GM19240 (cell line): ENCODE measurements at regions not wholly inside any gene's neighbourhood (a gene's known extent, or its start where the extent isn't known, plus 50 kb on each side); places are given as distances from the start of the nearest gene placed in this dataset.
"Not testable (repeated sequence)": the region's sequence is repeated elsewhere in the genome, so short reads cannot be mapped to it uniquely, and the experiment has no call there.

Experiments used
- DNase-seq: peaks from one replicate; pipeline ENCODE4 v3.0.0; 2011; ENCODE audit warnings: low spot score; ENCODE audit not compliant: insufficient read length

- DNase-seq = not testable (repeated sequence)
Measured at GRCh38 chr9:30366140-30366539, 2018.3 kb upstream of the ACO1 start.

- DNase-seq = no peak
Measured at GRCh38 chr9:30382271-30382670, 2002.2 kb upstream of the ACO1 start.

DNA sequence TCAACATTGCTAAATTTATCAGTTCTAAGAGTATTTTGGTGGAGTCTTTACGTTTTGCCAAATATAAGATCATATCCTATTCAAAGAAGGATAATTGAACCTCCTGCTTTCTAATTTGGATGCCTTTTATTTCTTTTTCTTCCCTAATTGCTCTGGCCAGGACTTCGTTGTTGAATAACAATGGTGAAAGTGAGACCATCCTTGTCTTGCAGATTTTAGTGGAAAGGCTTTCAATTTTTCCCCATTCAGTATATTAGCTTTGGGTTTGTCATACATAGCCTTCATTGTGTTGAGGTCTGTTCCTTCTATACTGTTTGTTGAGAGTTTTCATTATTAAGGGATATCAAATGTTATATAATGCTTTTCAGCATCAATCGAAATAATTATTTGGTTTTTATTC, 1974.2 kb upstream of the ACO1 start:
- DNase-seq = no peak

DNA sequence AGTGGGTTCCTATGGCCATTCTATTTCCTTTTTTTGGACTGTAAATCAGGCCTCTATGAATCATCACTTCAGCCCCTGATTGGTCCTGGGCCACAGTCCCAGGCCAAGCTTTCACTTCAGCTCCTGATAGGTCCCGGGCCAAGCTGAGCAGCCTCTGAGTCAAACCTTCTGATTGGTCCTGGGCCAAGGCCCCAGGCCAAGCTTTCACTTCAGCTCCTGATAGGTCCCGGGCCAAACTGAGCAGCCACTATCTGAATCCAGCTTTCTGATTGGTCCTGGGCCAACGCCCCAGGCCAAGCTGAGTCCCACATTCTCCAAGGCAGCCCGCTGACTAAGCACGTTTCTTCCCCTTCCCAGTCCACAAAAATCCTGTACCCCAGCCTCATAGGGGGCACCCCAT, 1972.9 kb upstream of the ACO1 start:
- DNase-seq = no peak

DNA sequence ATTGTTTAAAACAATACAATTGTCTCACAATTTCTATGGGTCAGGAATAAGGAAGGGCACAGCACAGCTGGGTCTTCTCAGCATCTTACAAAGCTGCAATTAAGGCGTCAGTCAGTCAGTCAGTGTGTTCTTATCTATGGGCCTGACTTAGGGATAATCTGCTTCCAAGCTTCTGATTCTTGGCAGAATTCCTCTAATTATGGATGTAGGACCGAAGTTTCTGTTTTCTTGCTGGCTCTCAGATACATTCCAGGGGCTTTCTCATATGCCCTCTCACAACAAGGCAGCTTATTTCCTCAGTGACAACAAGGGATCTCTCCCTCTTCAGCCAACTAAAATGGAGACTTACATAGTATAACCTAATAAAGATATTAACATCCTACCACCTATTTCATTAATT, 1925.3 kb upstream of the ACO1 start:
- DNase-seq = no peak

DNA sequence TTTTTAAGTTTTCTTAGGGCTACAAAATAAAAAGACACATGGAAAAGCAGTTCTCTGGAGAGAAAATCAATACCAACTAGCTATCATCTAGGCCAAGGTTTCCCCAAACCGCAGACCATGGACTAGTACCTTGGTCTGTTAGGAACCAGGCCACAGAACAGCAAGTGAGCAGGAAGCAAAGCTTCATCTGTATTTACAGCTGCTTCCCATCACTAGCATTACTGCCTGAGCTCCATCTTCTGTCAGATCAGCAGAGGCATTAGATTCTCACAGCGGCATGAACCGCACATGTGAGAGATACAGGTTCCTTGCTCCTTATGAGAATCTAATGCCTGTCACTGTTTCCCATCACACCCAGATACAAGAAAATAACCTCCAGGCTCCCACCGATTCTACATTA, 1907.6 kb upstream of the ACO1 start:
- no peak for DNase-seq

DNA sequence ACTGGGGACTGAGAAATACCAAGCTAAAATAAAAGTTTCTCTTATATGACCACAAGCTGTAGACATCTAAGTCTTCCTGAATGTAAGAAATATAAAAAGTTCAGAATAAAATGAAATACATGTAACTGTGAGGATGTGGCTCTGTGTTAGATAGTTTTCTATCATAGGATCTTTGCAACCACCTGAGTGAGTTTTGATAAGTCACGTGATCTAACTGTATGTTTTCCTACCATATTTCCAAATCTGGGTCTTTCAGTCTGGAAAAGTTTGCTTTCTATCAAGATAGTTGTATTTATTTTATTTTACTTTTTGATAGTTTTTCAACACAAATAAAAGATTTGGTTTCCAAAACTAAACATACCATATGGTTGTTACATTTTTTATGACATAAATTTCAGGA, 1905.8 kb upstream of the ACO1 start:
- DNase-seq = no peak

GRCh38 chr9:30482499-30482898, 1901.9 kb upstream of the ACO1 start:
- no peak for DNase-seq

- no peak for DNase-seq
Measured at GRCh38 chr9:30484690-30485089, 1899.8 kb upstream of the ACO1 start.

- no peak for DNase-seq
Measured at GRCh38 chr9:30504502-30504905, 1879.9 kb upstream of the ACO1 start.

GRCh38 chr9:30505311-30505710, 1879.1 kb upstream of the ACO1 start:
- no peak for DNase-seq

DNA sequence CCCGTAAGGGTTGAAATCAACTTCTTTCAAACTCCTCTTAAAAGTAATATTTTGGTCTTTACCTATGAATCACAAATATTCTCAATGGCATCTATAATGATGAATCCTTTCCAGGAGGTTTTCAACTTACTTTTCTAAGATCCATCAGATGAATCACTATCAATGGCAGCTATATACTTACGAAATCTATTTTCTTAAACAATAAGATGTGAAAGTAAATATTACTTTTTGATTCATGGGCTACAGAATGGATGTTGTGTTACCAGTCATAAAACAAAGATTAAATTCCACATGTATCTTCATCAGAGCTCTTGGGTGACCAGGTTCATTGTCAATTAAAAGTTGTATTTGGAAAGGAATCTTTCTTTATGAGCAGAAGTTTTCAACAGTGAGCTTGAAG, 1877.7 kb upstream of the ACO1 start:
- DNase-seq = no peak

DNA sequence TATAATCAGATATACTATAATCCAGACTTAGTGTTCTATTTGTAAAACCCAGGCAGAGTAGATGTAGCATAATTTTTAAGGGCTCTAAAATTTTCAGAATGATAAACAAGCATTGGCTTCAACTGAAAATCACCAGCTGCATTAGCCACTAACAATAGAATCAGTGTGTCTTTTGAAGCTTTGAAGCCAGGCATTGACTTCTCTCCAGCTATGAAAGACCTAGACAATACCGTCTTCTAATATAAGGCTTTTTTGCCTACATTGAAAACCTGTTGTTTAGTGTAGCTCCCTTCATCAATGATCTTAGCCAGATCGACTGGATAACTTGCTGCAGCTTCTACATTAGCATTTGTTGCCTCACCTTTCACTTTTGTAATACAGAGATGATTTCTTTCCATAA, 1877.3 kb upstream of the ACO1 start:
- DNase-seq = no peak

DNA sequence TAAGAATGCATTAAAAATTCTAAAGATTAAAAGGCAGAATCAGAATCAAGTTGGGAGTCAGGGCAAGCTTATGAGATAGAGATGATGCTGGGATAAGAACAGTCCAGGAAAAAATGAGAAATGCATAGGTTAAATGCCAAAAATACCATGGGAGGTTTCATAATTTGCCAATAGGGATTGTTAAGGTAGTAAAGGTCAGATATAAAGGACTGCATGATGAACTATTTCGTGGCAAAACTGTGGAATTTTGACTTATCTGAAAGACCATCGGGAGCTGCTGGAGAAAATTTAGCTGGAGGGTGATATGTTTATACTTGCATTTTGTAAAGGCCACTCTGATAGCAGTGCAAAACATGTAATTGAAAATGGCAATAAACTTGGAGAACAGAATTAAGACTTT, 1872.8 kb upstream of the ACO1 start:
- no peak for DNase-seq

DNA sequence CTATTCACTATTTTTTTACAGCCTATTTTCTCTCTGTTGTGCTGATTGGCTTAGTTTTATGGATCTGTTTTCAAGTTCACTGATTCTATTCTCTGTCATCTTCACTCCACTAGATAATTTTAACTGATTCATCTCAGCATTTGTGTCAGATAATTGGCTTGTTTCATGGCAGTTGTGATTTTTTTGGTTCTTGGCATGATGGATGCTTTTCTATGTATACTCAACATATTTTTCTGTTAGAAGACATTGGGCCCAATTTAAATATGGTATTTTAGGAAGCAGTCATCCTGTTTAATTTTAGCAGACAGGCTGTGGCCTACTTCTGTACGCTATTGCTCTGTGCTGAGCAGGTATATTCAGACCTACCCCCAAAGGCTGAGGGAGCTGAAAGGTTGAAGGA, 1865.3 kb upstream of the ACO1 start:
- no peak for DNase-seq

GRCh38 chr9:30519756-30520155, 1864.7 kb upstream of the ACO1 start:
- DNase-seq = no peak

- no peak for DNase-seq
Measured at GRCh38 chr9:30522061-30522460, 1862.4 kb upstream of the ACO1 start.

GRCh38 chr9:30522486-30522885, 1862.0 kb upstream of the ACO1 start:
- DNase-seq = no peak

DNA sequence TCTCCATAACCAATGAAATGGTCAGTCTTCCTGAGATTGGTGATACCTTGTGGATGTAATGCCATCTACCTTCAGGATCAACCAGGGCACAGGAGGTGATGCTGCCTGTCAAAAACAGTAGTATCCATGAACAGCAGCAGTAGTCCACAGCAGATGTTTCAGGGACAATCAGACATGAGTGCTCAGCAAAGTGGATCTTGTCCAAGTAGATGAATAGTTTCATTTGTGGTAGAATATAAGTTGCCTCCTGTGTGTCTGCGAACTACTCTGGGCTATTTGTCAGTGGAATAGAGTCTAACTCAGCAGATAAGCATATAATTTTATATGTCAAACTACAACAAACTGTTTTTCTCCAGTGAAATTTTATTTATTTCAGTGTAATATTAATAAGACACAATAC, 1860.1 kb upstream of the ACO1 start:
- no peak for DNase-seq

DNA sequence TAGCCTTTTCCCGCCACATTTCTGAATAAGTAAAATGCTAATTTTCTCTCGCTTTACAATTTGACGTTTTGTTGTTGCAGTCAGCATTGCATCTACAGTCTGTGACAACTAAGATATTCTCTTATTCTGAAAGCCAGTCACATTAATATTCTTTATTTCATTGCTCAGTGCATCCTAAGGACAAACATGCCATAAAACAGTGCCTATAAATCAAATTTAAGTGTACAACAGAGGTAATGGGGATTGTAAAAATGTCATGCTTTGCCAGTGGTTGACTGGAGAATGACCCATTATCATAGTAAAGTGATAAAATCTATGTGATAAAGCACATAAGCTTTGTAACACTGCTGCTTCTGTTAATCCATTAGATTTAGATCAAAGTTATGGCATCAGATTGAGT, 1850.0 kb upstream of the ACO1 start:
- DNase-seq = no peak

GRCh38 chr9:30534896-30535295, 1849.5 kb upstream of the ACO1 start:
- DNase-seq = no peak

DNA sequence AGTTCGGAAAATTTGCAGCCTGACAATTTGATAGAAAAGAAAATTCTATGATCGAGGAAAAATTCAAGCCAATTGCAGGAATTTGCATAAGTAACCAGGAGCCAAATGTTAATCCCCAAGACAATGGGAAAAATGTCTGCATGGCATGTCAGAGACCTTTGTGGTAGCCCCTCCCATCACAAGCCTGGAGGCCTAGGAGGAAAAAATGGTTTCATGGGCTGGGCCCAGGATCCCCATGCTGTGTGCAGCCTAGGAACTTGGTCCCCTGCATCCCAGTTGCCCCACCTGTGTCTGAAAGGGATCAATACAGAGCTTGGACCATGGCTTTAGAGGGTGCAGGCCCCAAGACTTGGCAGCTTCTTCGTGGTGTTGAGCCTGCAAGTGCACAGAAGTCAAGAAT, 1847.9 kb upstream of the ACO1 start:
- DNase-seq = no peak

GRCh38 chr9:30539696-30540095, 1844.7 kb upstream of the ACO1 start:
- not testable (repeated sequence) for DNase-seq

GRCh38 chr9:30574355-30575151, 1809.9 kb upstream of the ACO1 start:
- no peak for DNase-seq
